ENCODE measurements at regions not wholly inside any gene's neighbourhood (a gene's known extent, or its start where the extent isn't known, plus 50 kb on each side); places are given as distances from the start of the nearest gene placed in this dataset. TPM values are rescaled to one million over a fixed set of nuclear protein-coding genes. Genes with fewer than 3 reads are reported as not detected.

DNA sequence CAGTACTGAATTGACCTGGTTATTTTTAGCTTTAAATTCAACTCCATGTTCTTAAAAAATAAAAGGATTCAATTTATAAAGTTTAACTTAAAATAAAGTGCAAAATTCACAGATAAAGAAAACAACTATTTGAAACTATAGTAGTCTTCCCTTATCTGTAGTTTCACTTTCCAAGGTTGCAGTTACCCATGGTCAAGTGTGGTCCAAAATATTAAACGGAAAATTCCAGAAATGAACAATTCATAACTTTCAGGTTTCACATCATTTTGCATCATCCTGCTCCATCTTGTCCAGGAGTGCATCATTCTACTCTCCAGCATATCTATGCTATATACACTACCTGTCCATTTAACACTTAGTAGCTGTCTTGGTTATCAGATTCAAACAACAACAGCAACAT, 54.5 kb upstream of the ZNF804A start (continued):
- TF ChIP-seq, protein P1, sequence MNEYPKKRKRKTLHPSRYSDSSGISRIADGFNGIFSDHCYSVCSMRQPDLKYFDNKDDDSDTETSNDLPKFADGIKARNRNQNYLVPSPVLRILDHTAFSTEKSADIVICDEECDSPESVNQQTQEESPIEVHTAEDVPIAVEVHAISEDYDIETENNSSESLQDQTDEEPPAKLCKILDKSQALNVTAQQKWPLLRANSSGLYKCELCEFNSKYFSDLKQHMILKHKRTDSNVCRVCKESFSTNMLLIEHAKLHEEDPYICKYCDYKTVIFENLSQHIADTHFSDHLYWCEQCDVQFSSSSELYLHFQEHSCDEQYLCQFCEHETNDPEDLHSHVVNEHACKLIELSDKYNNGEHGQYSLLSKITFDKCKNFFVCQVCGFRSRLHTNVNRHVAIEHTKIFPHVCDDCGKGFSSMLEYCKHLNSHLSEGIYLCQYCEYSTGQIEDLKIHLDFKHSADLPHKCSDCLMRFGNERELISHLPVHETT (CRISPR knock-in tag; conservative IDR thresholded peaks at IDR 0.05 in 1 of 2, IDR thresholded peaks at IDR 0.05 in 1 of 2), result no peak
- TF ChIP-seq DNMT1 (IDR thresholded peaks at IDR 0.05), result no peak
- no peak for TF ChIP-seq ZNF57 (CRISPR knock-in tag; IDR thresholded peaks at IDR 0.05)
- TF ChIP-seq PTRF (tag; IDR thresholded peaks at IDR 0.05), result no peak
- no peak for TF ChIP-seq FOXA1 (IDR thresholded peaks at IDR 0.05; ENCODE audit: borderline replicate concordance)

MicroRNAs in the stretch of these regions (microRNA counts, 767-probe panel; counts per million panel counts)
- microRNA hsa-miR-548ae, result not detected

Small RNA genes lying in the stretch of these regions (microRNA-seq; reads per million reads assigned to microRNA genes)
- gene MIR548AE1 (ENCODE audit: borderline microRNAs expressed), result not detected

Small RNA genes lying in the stretch of these regions (small RNA-seq; reads per million reads assigned to genes)
- not detected for gene MIR548AE1
